HT1080 (cell line): ENCODE measurements at regions not wholly inside any gene's neighbourhood (a gene's known extent, or its start where the extent isn't known, plus 50 kb on each side); places are given as distances from the start of the nearest gene placed in this dataset.
"Not testable (repeated sequence)": the region's sequence is repeated elsewhere in the genome, so short reads cannot be mapped to it uniquely, and the experiment has no call there.

Experiments used
- DNase-seq: peaks from one replicate; pipeline ENCODE4 v3.0.0-alpha.2; 2015; ENCODE audit warnings: low read depth

DNA sequence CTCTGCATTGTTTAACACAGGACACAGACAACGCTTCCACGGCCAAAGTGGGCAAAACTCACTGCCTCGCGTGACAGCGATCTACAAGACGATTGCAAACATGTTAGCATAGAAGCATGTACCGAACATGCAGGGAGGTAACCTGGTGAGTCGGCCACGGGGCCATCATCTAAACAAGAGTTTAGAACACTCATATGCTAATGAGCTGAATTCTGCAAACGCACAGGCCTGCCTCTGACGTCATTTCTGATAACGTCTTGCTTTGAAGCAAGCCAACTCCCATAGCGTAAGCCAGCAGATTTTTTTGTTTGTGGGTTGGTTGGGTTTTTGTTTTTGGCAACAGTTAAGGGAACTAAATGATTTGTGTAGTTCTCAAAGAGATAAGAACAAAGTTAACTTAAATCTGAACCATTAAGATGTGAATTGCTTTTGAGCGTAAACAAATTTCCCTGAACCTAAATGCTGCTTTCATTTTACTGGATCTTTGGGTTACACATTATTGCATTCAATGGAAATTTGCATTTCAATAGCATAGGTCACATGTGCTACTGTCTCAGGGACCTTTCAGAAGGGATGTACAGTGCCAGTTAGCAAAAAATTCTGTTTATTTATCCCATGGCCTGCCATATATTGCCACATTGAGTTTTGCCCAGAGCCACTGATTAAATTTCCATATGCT, 184.5 kb upstream of the PDE10A start:
- DNase-seq = no peak

DNA sequence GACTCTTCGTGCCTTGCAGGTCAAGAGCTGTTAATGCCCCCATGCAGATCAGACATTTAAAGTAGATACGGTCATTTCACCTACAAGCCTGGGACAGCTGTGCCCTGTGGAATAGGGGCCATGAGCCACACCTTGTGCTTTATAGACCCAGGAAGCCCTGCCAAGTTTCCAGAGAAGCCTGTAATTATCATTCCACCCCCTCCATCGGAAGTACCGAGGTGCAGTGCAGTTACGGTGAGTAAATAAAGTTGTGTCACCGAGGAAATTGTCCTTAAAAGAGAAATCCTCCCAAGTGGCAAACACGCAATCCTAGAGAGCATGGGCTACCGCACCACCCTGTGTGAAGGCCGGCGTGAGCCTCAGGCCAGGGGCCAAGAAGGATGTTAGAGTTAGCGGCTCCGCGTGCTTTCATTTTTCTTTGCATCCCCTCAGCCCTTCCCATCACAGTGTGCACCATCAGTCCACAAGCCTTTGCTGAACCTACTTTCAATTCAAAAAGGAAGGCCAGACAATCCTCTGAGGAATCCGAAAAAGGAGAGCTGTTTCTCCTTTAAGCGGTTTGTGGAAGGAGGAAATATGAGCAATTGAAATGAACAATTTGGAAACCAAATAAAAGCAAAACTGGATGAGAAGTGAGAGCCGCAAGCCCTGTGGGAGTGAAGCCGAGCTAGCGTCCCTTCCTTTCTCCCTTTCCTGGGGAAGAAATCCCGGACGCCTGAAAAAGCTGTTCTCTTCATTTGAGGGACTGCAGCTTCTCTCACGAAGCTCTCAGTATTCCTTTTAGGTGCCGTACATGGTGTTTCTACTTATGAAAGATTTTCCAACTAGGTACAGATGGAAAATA, 183.3 kb upstream of the PDE10A start:
- DNase-seq = peak; percentile 17

DNA sequence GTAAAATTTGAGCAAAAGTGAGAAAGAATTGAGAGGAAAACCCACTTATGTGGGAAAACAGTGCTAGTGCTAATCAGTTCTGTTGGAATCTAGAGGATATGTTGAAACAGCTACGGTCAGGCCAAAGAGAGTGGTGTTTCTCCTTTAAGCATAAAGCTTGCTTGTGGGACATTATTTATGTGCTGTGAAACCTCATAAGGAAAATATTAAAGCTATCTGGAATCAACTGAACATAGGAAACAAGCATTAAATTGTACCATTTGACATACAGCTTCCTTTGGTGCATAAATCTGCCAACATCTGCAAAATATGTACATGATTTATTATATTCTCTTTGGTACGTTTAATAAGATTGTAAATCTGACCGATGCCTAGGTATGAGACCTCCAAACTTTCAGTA, 182.5 kb upstream of the PDE10A start:
- DNase-seq = no peak

DNA sequence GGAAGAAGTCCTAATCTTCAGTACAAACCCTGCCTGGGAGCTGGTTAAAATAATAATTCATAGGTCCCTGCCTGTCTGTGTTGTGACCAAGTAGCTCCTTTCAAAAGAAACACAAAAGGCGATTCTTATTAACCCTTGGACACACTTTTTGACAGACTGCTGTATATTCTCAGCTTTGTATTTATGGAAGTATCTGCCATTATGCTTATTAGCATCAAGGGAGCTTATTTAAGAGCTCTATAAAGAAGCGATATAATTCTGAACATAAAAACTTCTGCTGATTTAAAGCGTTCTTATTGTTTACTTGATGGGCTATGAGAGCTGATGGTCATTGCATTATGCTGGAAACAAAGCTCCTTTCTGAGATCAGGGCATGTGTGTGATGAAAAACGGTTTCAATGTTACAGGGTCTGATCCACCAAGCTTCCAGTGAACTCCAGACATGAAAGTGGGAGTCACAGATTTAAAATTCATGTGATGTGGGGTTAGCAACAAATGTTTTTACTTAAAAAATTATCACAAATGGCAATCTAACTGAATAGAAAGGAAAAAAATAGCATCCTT, 181.8 kb upstream of the PDE10A start:
- DNase-seq = no peak

DNA sequence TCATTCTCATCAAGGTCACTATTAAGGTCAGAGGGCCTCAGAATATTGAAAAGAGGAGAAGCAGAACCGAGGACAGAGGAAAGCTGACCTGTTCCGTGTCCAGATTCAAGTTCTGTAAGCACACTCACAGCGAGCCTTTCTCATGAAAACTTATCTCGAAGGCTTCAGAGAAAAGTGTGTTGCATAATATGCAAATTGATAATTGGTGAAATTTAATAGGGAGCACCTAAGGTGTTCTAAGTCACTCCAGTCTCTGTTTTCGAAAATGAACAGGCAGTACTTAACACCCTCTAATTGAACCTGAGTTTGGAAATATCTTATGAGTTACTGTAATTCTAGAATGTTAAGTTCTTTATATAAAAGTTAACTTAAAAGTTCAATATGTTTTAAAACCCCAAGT, 181.2 kb upstream of the PDE10A start:
- no peak for DNase-seq

DNA sequence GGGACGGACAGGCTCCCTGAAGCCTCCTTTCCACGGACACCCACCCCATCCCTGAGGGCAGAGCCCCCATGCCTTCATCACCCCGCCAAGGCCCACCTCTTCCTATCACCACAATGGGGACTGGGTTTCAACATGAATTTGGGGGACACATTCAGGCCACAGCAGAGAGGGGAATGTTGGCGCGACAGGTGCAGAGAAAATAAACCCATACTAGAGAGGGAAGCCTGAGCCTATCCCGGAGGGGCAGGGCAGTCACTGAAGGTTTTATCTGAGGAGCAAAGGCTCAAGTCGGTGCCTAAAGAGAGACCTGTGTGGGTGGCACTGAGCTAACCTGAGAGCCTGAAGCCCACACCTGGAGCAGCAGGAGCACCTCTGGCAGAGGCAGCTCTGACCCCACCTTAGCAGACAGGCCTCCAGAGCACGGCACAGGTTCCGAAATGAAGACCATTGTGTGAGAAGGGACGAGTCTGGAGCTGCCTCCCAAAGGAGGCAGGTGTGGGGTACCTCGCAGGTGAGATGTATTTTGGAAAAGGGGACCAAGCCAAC, 180.6 kb upstream of the PDE10A start:
- no peak for DNase-seq

DNA sequence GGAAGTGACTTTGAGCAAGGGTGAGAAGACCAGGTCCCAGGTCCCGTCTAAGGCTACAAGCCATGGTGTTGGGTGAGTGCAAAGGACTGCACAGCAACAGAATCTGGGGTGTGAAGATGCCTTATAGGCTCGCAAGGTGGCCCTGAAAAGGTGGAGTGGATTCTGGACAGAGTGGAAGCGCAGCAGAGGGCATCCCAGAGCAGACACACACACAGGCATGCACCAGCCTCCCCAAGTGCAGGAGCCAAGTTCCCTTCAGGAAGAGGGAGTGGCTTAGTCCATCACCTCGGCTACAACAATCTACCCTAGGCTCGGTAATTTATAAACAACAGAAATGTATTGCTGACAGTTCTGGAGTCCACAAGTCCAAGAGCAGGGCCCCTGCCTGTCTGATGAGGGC, 180.1 kb upstream of the PDE10A start:
- no peak for DNase-seq

DNA sequence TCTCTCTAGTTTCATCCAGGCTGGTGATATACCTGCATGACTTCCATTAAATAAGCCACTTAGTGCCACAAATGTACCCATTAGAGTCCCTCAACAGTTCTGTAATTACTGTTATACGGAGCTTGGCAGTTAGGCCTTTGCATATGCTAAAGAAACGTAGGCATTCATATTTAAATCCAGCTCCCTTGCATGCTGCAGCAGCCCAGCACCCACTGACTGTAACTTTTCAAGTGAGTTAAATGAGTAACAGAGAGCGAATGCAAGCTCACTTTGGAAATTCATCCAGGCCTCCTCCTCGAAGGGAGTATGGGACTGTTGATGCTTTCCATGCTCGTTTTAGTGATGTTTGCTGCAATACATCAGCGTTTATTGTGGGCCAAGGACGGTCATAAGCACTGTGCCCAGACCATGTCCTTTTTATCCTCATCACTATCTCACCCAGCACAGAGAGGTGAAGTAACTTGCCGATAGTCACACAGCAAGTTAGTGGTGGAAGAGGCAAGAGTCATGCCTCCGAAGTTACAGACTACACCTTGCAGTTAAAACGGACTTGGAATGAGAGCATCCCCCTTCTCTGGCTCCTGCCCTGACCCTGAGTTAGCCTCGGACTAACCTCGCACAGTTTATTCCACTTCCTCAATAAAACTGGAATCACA, 179.4 kb upstream of the PDE10A start:
- DNase-seq = no peak

DNA sequence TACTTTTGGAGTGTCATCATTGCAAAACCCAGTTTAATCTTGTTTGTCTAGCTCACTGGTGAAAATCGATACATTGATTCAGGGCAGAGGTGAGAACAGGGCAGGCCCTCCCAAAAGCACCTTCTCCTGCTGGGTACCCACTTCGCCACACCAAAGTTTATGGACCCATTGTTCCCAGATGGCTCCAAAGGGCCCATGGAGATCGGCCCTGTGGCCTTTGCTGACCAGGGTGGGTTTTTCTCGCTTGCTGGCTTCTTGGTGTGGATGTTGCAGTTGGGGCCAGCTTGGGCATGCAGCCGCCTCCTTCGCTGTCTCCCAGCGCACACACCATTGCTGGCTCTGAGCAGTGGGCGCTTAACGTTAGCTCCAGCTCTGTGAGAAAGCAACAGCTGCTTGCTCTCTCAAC, 178.1 kb upstream of the PDE10A start:
- DNase-seq = no peak

DNA sequence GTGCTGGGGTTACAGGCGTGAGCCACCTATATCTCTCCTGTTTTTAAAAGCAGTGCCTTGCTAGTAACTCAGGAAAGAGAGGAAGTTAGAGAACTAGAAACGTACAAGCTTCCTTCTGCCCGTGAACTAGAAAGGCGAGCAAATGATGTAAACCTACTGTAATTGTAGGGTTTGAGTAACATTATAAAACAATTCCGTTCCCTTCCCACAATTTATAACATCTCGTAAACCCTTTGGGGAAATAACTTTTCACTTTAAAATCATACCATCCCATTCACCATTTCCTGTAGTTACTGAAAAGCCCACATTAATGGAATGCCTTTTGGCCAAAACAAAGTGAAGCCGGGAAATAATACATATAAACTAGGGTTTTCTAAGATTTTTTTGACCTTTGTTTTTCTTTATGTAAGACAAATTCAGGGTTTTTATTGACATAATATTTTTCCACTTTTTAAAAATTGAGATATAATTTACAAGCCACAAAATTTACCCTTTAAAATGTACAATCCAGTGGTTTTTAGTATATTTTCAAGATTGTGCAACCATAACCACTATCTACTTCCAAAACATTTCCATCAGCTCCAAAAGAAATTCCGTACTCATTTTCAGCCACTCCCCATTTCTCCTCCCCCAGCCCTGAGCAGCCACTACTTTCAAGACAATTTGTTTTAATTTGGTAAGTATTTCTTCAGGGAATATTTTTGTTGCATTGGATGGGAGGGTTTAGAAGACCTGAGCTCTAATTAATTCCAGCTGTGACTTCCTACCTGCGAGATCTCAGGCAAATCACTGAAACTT, 175.1 kb upstream of the PDE10A start:
- no peak for DNase-seq

DNA sequence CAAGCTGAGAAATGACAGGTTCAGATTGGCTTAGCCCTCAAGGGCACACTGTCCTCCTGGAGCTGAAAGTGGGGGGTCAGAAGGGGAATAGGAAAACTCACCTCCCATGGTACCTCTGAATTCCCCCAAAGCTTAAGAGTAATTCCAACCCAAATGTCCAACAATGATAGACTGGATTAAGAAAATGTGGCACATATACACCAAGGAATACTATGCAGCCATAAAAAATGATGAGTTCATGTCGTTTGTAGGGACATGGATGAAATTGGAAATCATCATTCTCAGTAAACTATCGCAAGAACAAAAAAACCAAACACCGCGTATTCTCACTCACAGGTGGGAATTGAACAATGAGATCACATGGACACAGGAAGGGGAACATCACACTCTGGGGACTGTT, 173.6 kb upstream of the PDE10A start:
- not testable (repeated sequence) for DNase-seq

DNA sequence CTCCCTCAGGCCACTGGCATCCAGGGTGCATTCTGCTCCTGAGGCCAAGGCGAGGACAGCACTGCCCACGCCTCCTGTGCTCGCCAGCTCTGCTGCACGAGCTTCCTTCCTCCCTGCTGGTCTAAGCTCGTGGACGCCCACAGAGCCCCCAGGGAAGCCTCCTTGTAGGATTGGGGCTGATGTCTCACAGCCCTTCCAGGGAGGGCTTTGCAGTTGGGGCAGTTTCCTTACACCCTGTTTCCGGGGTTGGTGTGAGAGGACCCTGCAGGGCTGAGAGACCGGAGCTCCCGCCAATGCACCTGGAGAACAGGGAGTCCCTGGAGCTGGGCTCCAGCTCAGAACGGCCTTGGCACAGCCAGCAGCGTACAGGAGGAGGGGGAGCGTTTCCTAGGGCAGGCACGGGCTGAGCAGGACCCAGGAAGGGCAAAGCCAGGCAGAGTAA, 172.4 kb upstream of the PDE10A start:
- DNase-seq = no peak

DNA sequence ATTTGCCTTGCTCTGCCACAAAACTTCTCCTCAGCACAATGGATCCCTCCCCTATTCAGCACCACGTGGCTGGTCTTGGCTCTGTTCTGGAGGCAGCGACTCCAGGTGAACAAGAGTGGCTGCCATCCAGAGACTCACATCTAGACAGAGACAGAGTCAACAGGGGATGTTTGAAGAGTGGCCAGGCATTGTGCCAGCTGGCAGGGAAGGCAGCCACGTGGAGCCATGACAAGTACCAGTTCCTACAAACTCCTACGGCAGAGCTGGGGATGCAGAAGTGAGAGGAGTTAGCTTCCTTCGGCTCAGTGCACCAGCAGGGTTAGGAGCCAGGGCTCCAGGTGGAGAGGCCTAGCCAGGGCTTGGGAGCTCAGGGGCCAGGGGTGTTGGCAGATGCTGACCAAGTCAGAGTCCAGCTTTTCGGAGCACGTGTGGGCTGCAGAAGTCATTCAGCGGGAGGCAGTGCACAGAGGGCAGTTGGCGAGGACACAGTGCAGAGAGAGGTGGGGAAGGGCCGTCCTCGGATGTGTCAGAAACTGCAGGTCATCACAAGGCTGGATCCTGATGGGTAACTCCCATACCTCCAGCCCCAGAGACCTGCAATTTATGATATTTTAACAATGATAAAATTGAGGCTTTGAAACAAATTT, 171.7 kb upstream of the PDE10A start:
- peak; percentile 48 for DNase-seq

DNA sequence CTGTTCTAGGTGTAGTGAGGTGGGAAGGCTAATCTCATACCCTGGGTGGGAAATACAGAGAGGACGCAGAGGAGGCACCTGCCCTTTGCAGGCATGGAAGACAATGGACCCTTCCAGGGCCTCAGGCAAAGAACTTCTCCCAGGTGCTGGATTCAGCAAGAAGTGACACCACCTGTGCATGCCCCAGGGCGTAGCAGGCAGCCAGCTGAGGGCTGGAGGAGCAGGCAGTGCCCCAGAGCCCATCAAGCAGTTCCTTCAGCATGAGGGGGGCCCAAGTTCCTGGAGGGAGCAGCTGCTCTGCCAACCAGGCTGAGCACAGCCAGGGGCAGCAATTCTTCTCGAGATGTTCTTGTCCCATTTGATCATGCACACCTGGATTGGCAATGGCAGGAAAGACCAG, 170.3 kb upstream of the PDE10A start:
- no peak for DNase-seq

DNA sequence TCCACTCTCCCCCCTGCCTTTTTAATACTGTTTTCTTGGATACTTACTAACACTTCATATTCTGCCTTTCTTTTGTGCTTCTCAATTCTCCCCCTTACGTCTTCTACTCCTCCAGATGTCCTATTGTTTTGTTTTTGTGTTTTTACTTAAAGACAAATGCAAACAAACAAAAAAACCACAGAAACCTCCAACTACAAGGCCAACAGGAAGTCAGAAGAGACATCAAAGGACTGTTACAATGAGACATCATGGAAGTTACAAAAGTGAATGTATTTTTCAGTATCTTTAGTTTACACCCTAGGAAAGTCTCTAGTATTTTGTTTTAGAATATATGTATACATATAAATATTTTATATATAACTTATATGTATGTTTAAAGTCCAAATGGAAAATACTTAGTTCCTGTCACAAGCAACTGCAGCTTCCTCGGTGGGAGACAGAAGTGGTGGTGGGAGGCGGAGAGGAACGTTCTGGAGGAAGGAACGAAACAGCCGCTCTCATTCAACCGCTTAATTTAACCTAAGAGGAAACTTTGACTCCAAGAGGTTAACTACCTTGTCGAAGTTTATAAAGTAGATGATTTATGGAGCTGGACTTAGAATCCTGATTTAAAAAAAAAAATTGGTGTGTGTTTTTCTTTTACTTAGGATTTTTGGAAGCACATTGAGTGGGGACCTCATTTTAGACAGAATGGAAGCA, 168.9 kb upstream of the PDE10A start:
- no peak for DNase-seq

DNA sequence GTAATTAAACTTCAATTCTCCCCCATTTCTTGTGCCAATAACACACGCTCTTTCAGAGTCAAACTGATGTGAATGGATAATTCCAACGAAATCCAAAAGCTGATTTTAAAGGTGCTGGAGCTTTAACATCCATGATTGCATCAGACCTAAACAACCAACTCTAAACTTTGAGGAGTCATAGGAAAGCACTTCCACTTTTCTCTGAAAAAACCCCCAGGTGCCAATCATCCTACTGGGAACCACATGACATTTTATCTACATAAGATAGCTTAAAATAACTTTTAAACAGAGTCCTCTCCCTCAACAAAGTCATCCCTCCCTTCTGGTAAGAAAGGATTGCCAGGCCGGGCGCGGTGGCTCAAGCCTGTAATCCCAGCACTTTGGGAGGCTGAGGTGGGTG, 167.7 kb upstream of the PDE10A start:
- DNase-seq = no peak

DNA sequence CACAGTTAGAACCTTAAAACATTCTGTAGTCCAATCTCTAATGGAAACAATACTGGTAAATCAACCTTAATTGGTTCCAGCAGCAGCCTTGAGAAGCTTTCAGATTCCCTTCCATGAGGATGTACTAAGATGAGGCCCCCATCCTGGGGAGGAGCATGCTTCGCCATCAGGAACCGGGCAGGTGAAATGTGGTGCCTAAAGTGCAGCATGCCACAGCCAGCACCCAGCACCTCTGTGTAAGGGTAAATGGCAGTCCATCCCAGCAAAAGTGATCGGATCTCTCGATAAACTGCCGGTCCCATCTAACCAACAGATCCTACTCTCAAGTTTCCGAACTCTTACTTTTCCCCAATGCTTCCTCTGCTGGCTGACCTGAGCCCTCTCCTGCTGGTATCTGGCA, 166.3 kb upstream of the PDE10A start:
- no peak for DNase-seq

DNA sequence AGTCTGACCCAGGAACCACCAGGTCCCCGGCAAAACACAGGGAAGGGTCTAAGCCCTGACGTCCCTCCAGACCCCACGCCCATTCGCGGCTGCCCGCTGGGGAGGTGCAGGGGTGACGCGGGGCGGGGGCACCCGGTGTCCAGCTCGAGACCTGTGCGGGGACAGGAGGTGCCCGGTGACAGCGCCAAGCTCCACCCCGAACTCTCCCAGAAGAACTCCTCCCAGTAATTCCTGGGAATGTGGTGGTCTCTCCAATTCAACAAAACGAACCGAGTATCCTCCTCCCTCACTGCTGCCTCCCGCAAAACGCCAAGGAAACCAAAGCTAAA, 164.1 kb upstream of the PDE10A start:
- DNase-seq = no peak

DNA sequence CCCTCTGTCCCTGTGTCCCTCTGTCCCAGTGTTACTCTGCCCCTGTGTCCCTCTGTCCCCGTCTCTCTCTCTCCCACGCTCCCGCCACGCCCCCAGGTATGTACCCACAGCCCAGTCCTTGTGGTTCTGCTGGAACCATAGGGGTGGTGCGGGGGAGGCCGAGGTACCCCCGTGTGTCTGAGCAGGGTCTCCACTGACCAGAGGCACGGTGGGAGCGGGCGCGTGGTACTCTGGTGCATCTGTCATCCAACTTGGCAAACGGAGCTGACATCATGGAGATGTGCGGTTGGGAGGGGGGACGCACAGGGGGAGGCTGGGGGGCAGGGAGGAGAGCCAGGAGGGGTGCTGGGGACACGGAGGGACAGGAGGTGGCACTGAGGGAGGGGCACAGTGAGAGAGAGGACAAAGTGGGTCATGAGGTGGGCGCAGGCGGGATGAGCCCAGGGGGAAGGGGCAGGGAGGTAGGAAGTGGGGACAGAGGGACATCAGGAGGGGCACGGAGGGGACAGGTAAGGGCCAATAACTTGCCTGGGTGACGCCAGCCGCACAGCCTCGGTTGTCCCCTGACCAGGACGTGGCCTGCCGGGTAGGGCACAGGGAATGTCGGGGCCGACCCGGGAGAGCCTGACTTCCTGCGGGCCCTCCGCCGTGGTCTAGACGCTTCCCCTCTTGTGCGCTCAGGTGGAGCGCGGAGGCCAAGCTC, 163.6 kb upstream of the PDE10A start:
- DNase-seq = no peak
